ENCODE measurements at regions not wholly inside any gene's neighbourhood (a gene's known extent, or its start where the extent isn't known, plus 50 kb on each side); places are given as distances from the start of the nearest gene placed in this dataset.
"Not testable (repeated sequence)": the region's sequence is repeated elsewhere in the genome, so short reads cannot be mapped to it uniquely, and the experiment has no call there.

GRCh38 chr10:131833446-131834080, 67.2 kb upstream of the PPP2R2D start:
- no peaks in the 10 kb centered on the region for H3K36me3 ChIP-seq (ENCODE audit: control insufficient read depth in 5 of 5, insufficient read depth in 5 of 5, low read length in 5 of 5)
- no peak overlapping the region for H3K27ac ChIP-seq (ENCODE audit: low read depth, low read length)
- peaks cover 0 to 8% (median 8%) of the 10 kb centered on the region in 5 donors for H3K9me3 ChIP-seq (ENCODE audit: control insufficient read depth in 5 of 5, low read length in 5 of 5)
- no peak overlapping the region for H3K9ac ChIP-seq (ENCODE audit: low read length in 5 of 5)
- H3K27me3 ChIP-seq (ENCODE audit: control insufficient read depth in 5 of 5, insufficient read depth in 4 of 5, low read length in 5 of 5), result peaks cover 8 to 29% (median 15%) of the 10 kb centered on the region in 5 donors
- no peak overlapping the region for H3K4me3 ChIP-seq (ENCODE audit: low read depth in 1 of 5, low read length in 5 of 5)
- no peaks in the 10 kb centered on the region for H3K4me1 ChIP-seq (ENCODE audit: control insufficient read depth in 5 of 5, insufficient read depth in 5 of 5, low read length in 5 of 5)

GRCh38 chr10:131834152-131834810, 66.5 kb upstream of the PPP2R2D start:
- Histone ChIP-seq H3K9ac (ENCODE audit: low read length in 5 of 5) (no peak overlapping the region), H3K36me3 (ENCODE audit: control insufficient read depth in 5 of 5, insufficient read depth in 5 of 5, low read length in 5 of 5) (no peaks in the 10 kb centered on the region), H3K27me3 (ENCODE audit: control insufficient read depth in 5 of 5, insufficient read depth in 4 of 5, low read length in 5 of 5) (peaks cover 8 to 27% (median 11%) of the 10 kb centered on the region in 5 donors), H3K27ac (ENCODE audit: low read depth, low read length) (no peak overlapping the region), H3K4me1 (ENCODE audit: control insufficient read depth in 5 of 5, insufficient read depth in 5 of 5, low read length in 5 of 5) (no peaks in the 10 kb centered on the region), H3K4me3 (ENCODE audit: low read depth in 1 of 5, low read length in 5 of 5) (no peak overlapping the region), H3K9me3 (ENCODE audit: control insufficient read depth in 5 of 5, low read length in 5 of 5) (peaks cover 0 to 8% (median 3%) of the 10 kb centered on the region in 5 donors)

GRCh38 chr10:131838966-131839742, 61.7 kb upstream of the PPP2R2D start:
- H3K4me1 ChIP-seq (ENCODE audit: control insufficient read depth in 5 of 5, insufficient read depth in 5 of 5, low read length in 5 of 5), result peaks cover 0 to 3% (median 0%) of the 10 kb centered on the region in 5 donors
- H3K9ac ChIP-seq (ENCODE audit: low read length in 5 of 5), result no peak overlapping the region
- no peaks in the 10 kb centered on the region for H3K36me3 ChIP-seq (ENCODE audit: control insufficient read depth in 5 of 5, insufficient read depth in 5 of 5, low read length in 5 of 5)
- H3K9me3 ChIP-seq (ENCODE audit: control insufficient read depth in 5 of 5, low read length in 5 of 5), result peaks cover 0 to 8% (median 4%) of the 10 kb centered on the region in 5 donors
- H3K4me3 ChIP-seq (ENCODE audit: low read depth in 1 of 5, low read length in 5 of 5), result no peak overlapping the region
- H3K27ac ChIP-seq (ENCODE audit: low read depth, low read length), result no peak overlapping the region
- peaks cover 0 to 7% (median 0%) of the 10 kb centered on the region in 5 donors for H3K27me3 ChIP-seq (ENCODE audit: control insufficient read depth in 5 of 5, insufficient read depth in 4 of 5, low read length in 5 of 5)

- H3K9me3 ChIP-seq (ENCODE audit: control insufficient read depth in 5 of 5, low read length in 5 of 5); H3K4me1 ChIP-seq (ENCODE audit: control insufficient read depth in 5 of 5, insufficient read depth in 5 of 5, low read length in 5 of 5); H3K4me3 ChIP-seq (ENCODE audit: low read depth in 1 of 5, low read length in 5 of 5); H3K9ac ChIP-seq (ENCODE audit: low read length in 5 of 5); H3K36me3 ChIP-seq (ENCODE audit: control insufficient read depth in 5 of 5, insufficient read depth in 5 of 5, low read length in 5 of 5); H3K27ac ChIP-seq (ENCODE audit: low read depth, low read length); H3K27me3 ChIP-seq (ENCODE audit: control insufficient read depth in 5 of 5, insufficient read depth in 4 of 5, low read length in 5 of 5): not testable (repeated sequence)
These were observed 60.7 kb upstream of the PPP2R2D start for GRCh38 chr10:131839880-131840787.

- H3K4me3 ChIP-seq (ENCODE audit: low read depth in 1 of 5, low read length in 5 of 5), result no peak overlapping the region
- H3K27me3 ChIP-seq (ENCODE audit: control insufficient read depth in 5 of 5, insufficient read depth in 4 of 5, low read length in 5 of 5), result peaks cover 0 to 9% (median 5%) of the 10 kb centered on the region in 5 donors
- H3K36me3 ChIP-seq (ENCODE audit: control insufficient read depth in 5 of 5, insufficient read depth in 5 of 5, low read length in 5 of 5), result no peaks in the 10 kb centered on the region
- H3K4me1 ChIP-seq (ENCODE audit: control insufficient read depth in 5 of 5, insufficient read depth in 5 of 5, low read length in 5 of 5), result peaks cover 0 to 3% (median 0%) of the 10 kb centered on the region in 5 donors
- no peak overlapping the region for H3K9ac ChIP-seq (ENCODE audit: low read length in 5 of 5)
- H3K9me3 ChIP-seq (ENCODE audit: control insufficient read depth in 5 of 5, low read length in 5 of 5), result peaks cover 0 to 7% (median 0%) of the 10 kb centered on the region in 5 donors
- H3K27ac ChIP-seq (ENCODE audit: low read depth, low read length), result no peak overlapping the region
These were observed 60.1 kb upstream of the PPP2R2D start for GRCh38 chr10:131840788-131841118.

- H3K9me3 ChIP-seq (ENCODE audit: control insufficient read depth in 5 of 5, low read length in 5 of 5), result peaks cover 0 to 7% (median 0%) of the 10 kb centered on the region in 5 donors
- no peaks in the 10 kb centered on the region for H3K36me3 ChIP-seq (ENCODE audit: control insufficient read depth in 5 of 5, insufficient read depth in 5 of 5, low read length in 5 of 5)
- H3K4me3 ChIP-seq (ENCODE audit: low read depth in 1 of 5, low read length in 5 of 5), result no peak overlapping the region
- no peak overlapping the region for H3K27ac ChIP-seq (ENCODE audit: low read depth, low read length)
- peaks cover 0 to 3% (median 0%) of the 10 kb centered on the region in 5 donors for H3K4me1 ChIP-seq (ENCODE audit: control insufficient read depth in 5 of 5, insufficient read depth in 5 of 5, low read length in 5 of 5)
- H3K27me3 ChIP-seq (ENCODE audit: control insufficient read depth in 5 of 5, insufficient read depth in 4 of 5, low read length in 5 of 5), result peaks cover 4 to 12% (median 6%) of the 10 kb centered on the region in 5 donors
- no peak overlapping the region for H3K9ac ChIP-seq (ENCODE audit: low read length in 5 of 5)
These were observed 59.6 kb upstream of the PPP2R2D start for GRCh38 chr10:131841131-131841660.

GRCh38 chr10:131841661-131842139, 59.1 kb upstream of the PPP2R2D start:
- Histone ChIP-seq H3K4me3 (ENCODE audit: low read depth in 1 of 5, low read length in 5 of 5) (no peak overlapping the region), H3K27ac (ENCODE audit: low read depth, low read length) (no peak overlapping the region), H3K4me1 (ENCODE audit: control insufficient read depth in 5 of 5, insufficient read depth in 5 of 5, low read length in 5 of 5) (peaks cover 0 to 3% (median 0%) of the 10 kb centered on the region in 5 donors), H3K9me3 (ENCODE audit: control insufficient read depth in 5 of 5, low read length in 5 of 5) (peaks cover 0 to 7% (median 0%) of the 10 kb centered on the region in 5 donors), H3K9ac (ENCODE audit: low read length in 5 of 5) (no peak overlapping the region), H3K27me3 (ENCODE audit: control insufficient read depth in 5 of 5, insufficient read depth in 4 of 5, low read length in 5 of 5) (peaks cover 6 to 16% (median 9%) of the 10 kb centered on the region in 5 donors), H3K36me3 (ENCODE audit: control insufficient read depth in 5 of 5, insufficient read depth in 5 of 5, low read length in 5 of 5) (no peaks in the 10 kb centered on the region)

GRCh38 chr10:131842351-131843088, 58.3 kb upstream of the PPP2R2D start:
- Histone ChIP-seq H3K27me3 (ENCODE audit: control insufficient read depth in 5 of 5, insufficient read depth in 4 of 5, low read length in 5 of 5) (peaks cover 9 to 23% (median 13%) of the 10 kb centered on the region in 5 donors), H3K36me3 (ENCODE audit: control insufficient read depth in 5 of 5, insufficient read depth in 5 of 5, low read length in 5 of 5) (no peaks in the 10 kb centered on the region), H3K4me3 (ENCODE audit: low read depth in 1 of 5, low read length in 5 of 5) (no peak overlapping the region), H3K27ac (ENCODE audit: low read depth, low read length) (no peak overlapping the region), H3K4me1 (ENCODE audit: control insufficient read depth in 5 of 5, insufficient read depth in 5 of 5, low read length in 5 of 5) (peaks cover 0 to 3% (median 0%) of the 10 kb centered on the region in 5 donors), H3K9ac (ENCODE audit: low read length in 5 of 5) (no peak overlapping the region), H3K9me3 (ENCODE audit: control insufficient read depth in 5 of 5, low read length in 5 of 5) (peaks cover 0 to 7% (median 0%) of the 10 kb centered on the region in 5 donors)
